SK-N-SH treated with all-trans-retinoic acid at 6 μM for 48 hours (cell line): ENCODE measurements at regions not wholly inside any gene's neighbourhood (a gene's known extent, or its start where the extent isn't known, plus 50 kb on each side); places are given as distances from the start of the nearest gene placed in this dataset.

ENCODE experiments used
- ATAC-seq: fragments of 200-7000 bp; cut with Tn5 transposase; 3 replicates; pipeline ENCODE4 v1.9.1; 2020; ENCODE audit warnings: mild to moderate bottlenecking, moderate library complexity
- ARNTL ChIP-seq: fragments of 450-650 bp; formaldehyde crosslinking; IDR thresholded peaks from 2 replicates; pipeline ENCODE4 v1.5.0; 2020; ENCODE audit warnings: low read depth, mild to moderate bottlenecking, moderate library complexity, borderline replicate concordance
- BACH2 ChIP-seq: fragments of 250-450 bp; sonication (Bioruptor Pico); IDR thresholded peaks from 2 replicates; pipeline ENCODE4 v1.9.0; 2021; ENCODE audit warnings: mild to moderate bottlenecking, borderline replicate concordance
- CREB5 ChIP-seq: fragments of 250-450 bp; sonication (Bioruptor Pico); IDR thresholded peaks from 2 replicates; pipeline ENCODE4 v1.5.1; 2020; ENCODE audit warnings: low read depth, mild to moderate bottlenecking, moderate library complexity
- CSDC2 ChIP-seq: fragments of 250-450 bp; sonication (Bioruptor Pico); IDR thresholded peaks from 2 replicates; pipeline ENCODE4 v1.5.0; 2020; ENCODE audit warnings: mild to moderate bottlenecking, moderate library complexity
- CSRNP3 ChIP-seq: fragments of 250-450 bp; sonication (Bioruptor Pico); IDR thresholded peaks from 2 replicates; pipeline ENCODE4 v1.5.1; 2021; ENCODE audit warnings: mild to moderate bottlenecking, moderate library complexity
- ESRRG ChIP-seq: fragments of 250-450 bp; sonication (Bioruptor Pico); IDR thresholded peaks from 2 replicates; pipeline ENCODE4 v1.6.1; 2021; ENCODE audit warnings: mild to moderate bottlenecking
- GLIS3 ChIP-seq: fragments of 250-450 bp; sonication (Bioruptor Pico); IDR thresholded peaks from 2 replicates; pipeline ENCODE4 v1.5.0; 2020; ENCODE audit warnings: mild to moderate bottlenecking, moderate library complexity
- OSR1 ChIP-seq: fragments of 250-450 bp; sonication (Bioruptor Pico); IDR thresholded peaks from 2 replicates; pipeline ENCODE4 v1.8.0; 2022; ENCODE audit warnings: moderate library complexity, mild to moderate bottlenecking, inconsistent platforms
- POU6F1 ChIP-seq: fragments of 250-450 bp; sonication (Bioruptor Pico); IDR thresholded peaks from 2 replicates; pipeline ENCODE4 v1.8.0; 2021; ENCODE audit warnings: low read depth, mild to moderate bottlenecking, moderate library complexity, borderline replicate concordance
- PPARA ChIP-seq: fragments of 250-450 bp; sonication (Bioruptor Pico); IDR thresholded peaks from 2 replicates; pipeline ENCODE4 v1.5.0; 2020; ENCODE audit warnings: mild to moderate bottlenecking, borderline replicate concordance
- RARB ChIP-seq: fragments of 250-450 bp; sonication (Bioruptor Pico); IDR thresholded peaks from 2 replicates; pipeline ENCODE4 v1.8.0; 2021; ENCODE audit warnings: mild to moderate bottlenecking, moderate library complexity
- SNAI2 ChIP-seq: fragments of 250-450 bp; sonication (Bioruptor Pico); IDR thresholded peaks from 2 replicates; pipeline ENCODE4 v1.5.0; 2020; ENCODE audit warnings: mild to moderate bottlenecking, moderate library complexity
- TCF4 ChIP-seq: fragments of 250-450 bp; sonication (Bioruptor Pico); IDR thresholded peaks from 2 replicates; pipeline ENCODE4 v1.8.0; 2021; ENCODE audit warnings: mild to moderate bottlenecking, moderate library complexity, borderline replicate concordance
- TOX ChIP-seq: fragments of 250-450 bp; sonication (Bioruptor Pico); IDR thresholded peaks from 2 replicates; pipeline ENCODE4 v1.8.0; 2021; ENCODE audit warnings: mild to moderate bottlenecking, moderate library complexity, borderline replicate concordance
- TSHZ2 ChIP-seq: fragments of 250-450 bp; sonication (Bioruptor Pico); IDR thresholded peaks from 2 replicates; pipeline ENCODE4 v1.5.0; 2020; ENCODE audit warnings: mild to moderate bottlenecking, moderate library complexity
- ZC3H10 ChIP-seq: fragments of 250-450 bp; sonication (Bioruptor Pico); IDR thresholded peaks from 2 replicates; pipeline ENCODE4 v1.5.1; 2021; ENCODE audit warnings: mild to moderate bottlenecking, moderate library complexity
- ZFP3 ChIP-seq: fragments of 250-450 bp; sonication (Bioruptor Pico); IDR thresholded peaks from 2 replicates; pipeline ENCODE4 v1.5.0; 2020; ENCODE audit warnings: mild to moderate bottlenecking, moderate library complexity
- ZFP30 ChIP-seq: fragments of 450-650 bp; formaldehyde crosslinking; IDR thresholded peaks from 2 replicates; pipeline ENCODE4 v1.5.0; 2022; ENCODE audit warnings: mild to moderate bottlenecking, moderate library complexity
- ZNF565 ChIP-seq: fragments of 450-650 bp; formaldehyde crosslinking; conservative IDR thresholded peaks from 2 replicates; pipeline ENCODE4 v1.5.0; 2020; ENCODE audit warnings: low read depth, mild to moderate bottlenecking, moderate library complexity
- ZNF70 ChIP-seq: fragments of 450-650 bp; formaldehyde crosslinking; IDR thresholded peaks from 2 replicates; pipeline ENCODE4 v1.5.0; 2020; ENCODE audit warnings: mild to moderate bottlenecking, moderate library complexity
- TF ChIP-seq, protein P1 (sequence below): fragments of 250-450 bp; sonication (Bioruptor Pico); IDR thresholded peaks from 2 replicates; pipeline ENCODE4 v1.8.0; 2020; ENCODE audit warnings: mild to moderate bottlenecking, moderate library complexity, borderline replicate concordance

GRCh38 chr9:28082671-28083070 lies 509.4 kb upstream of the C9orf72 start:
- TF ChIP-seq RARB (CRISPR knock-in tag) (no peak), POU6F1 (CRISPR knock-in tag) (no peak), ARNTL (CRISPR knock-in tag) (no peak), SNAI2 (CRISPR knock-in tag) (no peak), TOX (CRISPR knock-in tag) (no peak), GLIS3 (no peak), PPARA (CRISPR knock-in tag) (no peak), TCF4 (CRISPR knock-in tag) (no peak), OSR1 (CRISPR knock-in tag) (no peak), CREB5 (no peak), ZC3H10 (CRISPR knock-in tag) (no peak), ZFP3 (no peak), ZFP30 (no peak), CSRNP3 (CRISPR knock-in tag) (no peak), ESRRG (CRISPR knock-in tag) (no peak), CSDC2 (CRISPR knock-in tag) (no peak), ZNF565 (CRISPR knock-in tag) (no peak), ZNF70 (no peak)
- TF ChIP-seq, protein P1, sequence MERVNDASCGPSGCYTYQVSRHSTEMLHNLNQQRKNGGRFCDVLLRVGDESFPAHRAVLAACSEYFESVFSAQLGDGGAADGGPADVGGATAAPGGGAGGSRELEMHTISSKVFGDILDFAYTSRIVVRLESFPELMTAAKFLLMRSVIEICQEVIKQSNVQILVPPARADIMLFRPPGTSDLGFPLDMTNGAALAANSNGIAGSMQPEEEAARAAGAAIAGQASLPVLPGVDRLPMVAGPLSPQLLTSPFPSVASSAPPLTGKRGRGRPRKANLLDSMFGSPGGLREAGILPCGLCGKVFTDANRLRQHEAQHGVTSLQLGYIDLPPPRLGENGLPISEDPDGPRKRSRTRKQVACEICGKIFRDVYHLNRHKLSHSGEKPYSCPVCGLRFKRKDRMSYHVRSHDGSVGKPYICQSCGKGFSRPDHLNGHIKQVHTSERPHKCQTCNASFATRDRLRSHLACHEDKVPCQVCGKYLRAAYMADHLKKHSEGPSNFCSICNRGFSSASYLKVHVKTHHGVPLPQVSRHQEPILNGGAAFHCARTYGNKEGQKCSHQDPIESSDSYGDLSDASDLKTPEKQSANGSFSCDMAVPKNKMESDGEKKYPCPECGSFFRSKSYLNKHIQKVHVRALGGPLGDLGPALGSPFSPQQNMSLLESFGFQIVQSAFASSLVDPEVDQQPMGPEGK (CRISPR knock-in tag): no peak
- ATAC-seq: no peak

- ATAC-seq: no peak
- no peak for TF ChIP-seq RARB (CRISPR knock-in tag)
Measured at GRCh38 chr9:28086881-28087280, 513.6 kb upstream of the C9orf72 start.

GRCh38 chr9:28092981-28093936 lies 520.0 kb upstream of the C9orf72 start:
- no peak for ATAC-seq

More at GRCh38 chr9:28092981-28093936, 520.0 kb upstream of the C9orf72 start:
- TF ChIP-seq ZNF70 (no peak), ESRRG (CRISPR knock-in tag) (no peak), OSR1 (CRISPR knock-in tag) (no peak), ZC3H10 (CRISPR knock-in tag) (no peak), PPARA (CRISPR knock-in tag) (no peak), ZNF565 (CRISPR knock-in tag) (no peak), CREB5 (no peak), RARB (CRISPR knock-in tag) (no peak), ZFP30 (no peak), ZFP3 (no peak), TOX (CRISPR knock-in tag) (no peak), TSHZ2 (CRISPR knock-in tag) (no peak), POU6F1 (CRISPR knock-in tag) (no peak), BACH2 (CRISPR knock-in tag) (no peak), CSDC2 (CRISPR knock-in tag) (no peak), SNAI2 (CRISPR knock-in tag) (no peak)
